ENCODE measurements at regions not wholly inside any gene's neighbourhood (a gene's known extent, or its start where the extent isn't known, plus 50 kb on each side); places are given as distances from the start of the nearest gene placed in this dataset.

DNA sequence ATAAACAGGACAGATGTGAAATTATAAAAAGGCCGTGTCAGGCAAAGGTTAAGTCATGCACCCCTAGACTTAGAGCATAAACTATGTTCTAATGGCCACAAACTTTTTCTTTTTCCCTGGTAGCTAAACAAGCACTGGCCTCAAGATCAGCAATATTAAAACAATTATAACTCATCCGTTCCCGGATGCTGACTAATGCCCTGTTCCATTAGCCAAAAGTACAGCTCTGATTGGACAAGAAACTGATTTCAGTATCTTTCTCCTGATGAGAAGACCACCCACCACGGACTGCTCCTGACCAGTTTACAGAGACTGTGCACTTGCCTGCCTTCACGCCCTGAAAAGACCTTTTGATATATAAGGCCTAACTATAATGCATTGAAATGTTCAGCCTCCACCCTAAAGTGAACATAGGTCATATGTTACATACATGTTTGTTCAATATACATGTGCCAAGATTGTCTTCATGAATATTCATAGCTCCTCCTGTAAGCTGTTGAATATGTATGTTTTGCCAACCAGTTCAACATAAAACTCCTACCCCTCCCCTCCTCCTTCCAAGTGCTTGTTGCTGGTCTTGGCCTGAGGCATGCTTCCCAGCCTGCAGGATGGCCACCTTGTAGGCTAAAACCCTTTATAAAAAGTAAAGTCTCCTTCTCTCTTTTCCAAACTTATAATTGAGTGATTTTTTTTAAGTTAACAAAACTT lies 162.0 kb downstream of the IPO8 start:
- no peak for TF ChIP-seq CTCF (IDR thresholded peaks at IDR 0.05 in 8 of 11, conservative IDR thresholded peaks at IDR 0.05 in 3 of 11)
- no peak for TF ChIP-seq POLR2A (IDR thresholded peaks at IDR 0.05)

Data from spleen (tissue), 7 donors.